Trophoblast cell (in vitro differentiated cells and primary cell): ENCODE measurements at regions not wholly inside any gene's neighbourhood (a gene's known extent, or its start where the extent isn't known, plus 50 kb on each side); places are given as distances from the start of the nearest gene placed in this dataset.

ENCODE experiments used
- DNase-seq, 2 donors: peaks; one replicate each; pipeline ENCODE4 v3.0.0-alpha.2; 2016
- H2AFZ ChIP-seq: 2 replicates; pipeline ENCODE4 v1.6.1; 2013; ENCODE audit warnings: low read length, moderate library complexity, mild to moderate bottlenecking; ENCODE audit not compliant: insufficient read depth, poor library complexity
- H2AK5ac ChIP-seq: 2 replicates; pipeline ENCODE4 v1.6.1; 2013; ENCODE audit warnings: mild to moderate bottlenecking, low read length
- H2BK120ac ChIP-seq: 2 replicates; pipeline ENCODE4 v1.6.1; 2013; ENCODE audit warnings: low read length, mild to moderate bottlenecking, moderate library complexity; ENCODE audit not compliant: insufficient read depth, poor library complexity
- H2BK12ac ChIP-seq: 2 replicates; pipeline ENCODE4 v1.6.1; 2013; ENCODE audit warnings: mild to moderate bottlenecking, low read length, moderate library complexity
- H2BK5ac ChIP-seq: 2 replicates; pipeline ENCODE4 v1.6.1; 2013; ENCODE audit warnings: low read length, low read depth, moderate library complexity, mild to moderate bottlenecking; ENCODE audit not compliant: poor library complexity
- H3K14ac ChIP-seq: 2 replicates; pipeline ENCODE4 v1.6.1; 2013; ENCODE audit warnings: mild to moderate bottlenecking, low read length
- H3K18ac ChIP-seq: 2 replicates; pipeline ENCODE4 v1.6.1; 2013; ENCODE audit warnings: mild to moderate bottlenecking, low read length
- H3K23ac ChIP-seq: 2 replicates; pipeline ENCODE4 v1.6.1; 2013; ENCODE audit warnings: low read length
- H3K27ac ChIP-seq: 2 replicates; pipeline ENCODE4 v1.5.1; 2013; ENCODE audit warnings: low read depth, mild to moderate bottlenecking, inconsistent platforms, low read length, moderate library complexity
- H3K27me3 ChIP-seq: 2 replicates; pipeline ENCODE4 v1.6.1; 2013; ENCODE audit warnings: inconsistent platforms, mild to moderate bottlenecking, low read length, moderate library complexity; ENCODE audit not compliant: insufficient read depth
- H3K36me3 ChIP-seq, 2 experiments: 1 replicate in 1 of 2; 2 replicates in 1 of 2; pipeline ENCODE4 v1.6.1; 2013; ENCODE audit warnings: low read length in 2 of 2, mild to moderate bottlenecking in 2 of 2, moderate library complexity in 1 of 2; ENCODE audit not compliant: insufficient read depth in 2 of 2, control insufficient read depth in 1 of 2
- H3K4ac ChIP-seq: 2 replicates; pipeline ENCODE4 v1.6.1; 2013; ENCODE audit warnings: low read depth, mild to moderate bottlenecking, low read length, moderate library complexity
- H3K4me1 ChIP-seq, 2 experiments: 1 replicate in 1 of 2; 2 replicates in 1 of 2; pipeline ENCODE4 v1.6.1; 2013; ENCODE audit warnings: low read length in 2 of 2, mild to moderate bottlenecking in 2 of 2, moderate library complexity in 1 of 2; ENCODE audit not compliant: insufficient read depth in 2 of 2, control insufficient read depth in 1 of 2
- H3K4me2 ChIP-seq: 2 replicates; pipeline ENCODE4 v1.6.1; 2013; ENCODE audit warnings: inconsistent platforms, mild to moderate bottlenecking, low read length, moderate library complexity
- H3K4me3 ChIP-seq: 2 replicates; pipeline ENCODE4 v1.5.1; 2013; ENCODE audit warnings: mild to moderate bottlenecking, low read depth, low read length, inconsistent platforms
- H3K79me1 ChIP-seq: one replicate; pipeline ENCODE4 v1.6.1; 2013; ENCODE audit warnings: low read length
- H3K79me2 ChIP-seq: 2 replicates; pipeline ENCODE4 v1.6.1; 2013; ENCODE audit warnings: low read length, mild to moderate bottlenecking; ENCODE audit not compliant: control insufficient read depth, insufficient read depth, poor library complexity
- H3K9ac ChIP-seq: 2 replicates; pipeline ENCODE4 v1.6.1; 2013; ENCODE audit warnings: mild to moderate bottlenecking, low read length
- H3K9me3 ChIP-seq: 2 replicates; pipeline ENCODE4 v1.6.1; 2013; ENCODE audit warnings: low read depth, mild to moderate bottlenecking, control low read depth, inconsistent platforms, low read length; ENCODE audit not compliant: insufficient read depth
- H4K12ac ChIP-seq: 2 replicates; pipeline ENCODE4 v1.6.1; 2013; ENCODE audit warnings: low read depth, mild to moderate bottlenecking, low read length, moderate library complexity
- H4K8ac ChIP-seq: 2 replicates; pipeline ENCODE4 v1.6.1; 2013; ENCODE audit warnings: low read depth, mild to moderate bottlenecking, low read length, moderate library complexity
- H4K91ac ChIP-seq: one replicate; pipeline ENCODE4 v1.6.1; 2013; ENCODE audit warnings: low read depth, mild to moderate bottlenecking, low read length, moderate library complexity
- WGBS: extraction: QIAGEN DNeasy Blood & Tissue Kit; methylation state at CpG from one replicate; pipeline ENCODE4 v1.1.7; 2013; ENCODE audit warnings: missing lambda C conversion rate; ENCODE audit not compliant: insufficient read length, insufficient coverage; ENCODE audit errors: extremely low coverage; 5-methylcytosine and 5-hydroxymethylcytosine counted together

- Histone ChIP-seq H3K27me3 (no peaks in the 10 kb centered on the region), H3K4me2 (no peak overlapping the region), H3K27ac (no peak overlapping the region), H3K4me1 (no peaks in the 10 kb centered on the region), H3K9me3 (no peaks in the 10 kb centered on the region), H3K23ac (no peak overlapping the region), H3K36me3 (no peaks in the 10 kb centered on the region), H3K18ac (no peak overlapping the region), H3K79me1 (no peaks in the 10 kb centered on the region), H3K79me2 (no peaks in the 10 kb centered on the region), H3K4me3 (no peak overlapping the region), H4K91ac (no peak overlapping the region), H3K4ac (no peak overlapping the region), H2BK12ac (no peak overlapping the region), H3K9ac (no peak overlapping the region), H2BK5ac (no peak overlapping the region), H2AFZ (no peak overlapping the region), H3K14ac (no peak overlapping the region), H4K8ac (no peak overlapping the region), H2BK120ac (no peak overlapping the region), H2AK5ac (no peak overlapping the region), H4K12ac (no peak overlapping the region)
- no CpG with 5 or more reads among the region's 3 CpGs for WGBS
- no peak for DNase-seq
Measured at GRCh38 chr13:82657471-82657870, 1224.8 kb downstream of the SLITRK1 start.

GRCh38 chr13:82654861-82655855, 1227.1 kb downstream of the SLITRK1 start:
- Histone ChIP-seq H2AK5ac (no peak overlapping the region), H2BK120ac (no peak overlapping the region), H3K4ac (no peak overlapping the region), H4K12ac (no peak overlapping the region), H3K36me3 (no peaks in the 10 kb centered on the region), H3K9ac (no peak overlapping the region), H3K18ac (no peak overlapping the region), H3K4me2 (no peak overlapping the region), H3K27me3 (no peaks in the 10 kb centered on the region), H3K79me2 (no peaks in the 10 kb centered on the region), H4K91ac (no peak overlapping the region), H3K14ac (no peak overlapping the region), H3K9me3 (no peaks in the 10 kb centered on the region), H2BK12ac (no peak overlapping the region), H2BK5ac (no peak overlapping the region), H3K4me3 (no peak overlapping the region), H2AFZ (no peak overlapping the region), H3K79me1 (no peaks in the 10 kb centered on the region), H3K4me1 (no peaks in the 10 kb centered on the region), H3K27ac (no peak overlapping the region), H4K8ac (no peak overlapping the region), H3K23ac (no peak overlapping the region)
- no CpG with 5 or more reads among the region's 16 CpGs for WGBS
- DNase-seq: no peak

GRCh38 chr13:82654143-82654542, 1228.1 kb downstream of the SLITRK1 start:
- Histone ChIP-seq H3K79me1 (no peaks in the 10 kb centered on the region), H4K8ac (no peak overlapping the region), H3K4me1 (no peaks in the 10 kb centered on the region), H3K36me3 (no peaks in the 10 kb centered on the region), H3K4me2 (no peak overlapping the region), H2AFZ (no peak overlapping the region), H3K4ac (no peak overlapping the region), H3K79me2 (no peaks in the 10 kb centered on the region), H2AK5ac (no peak overlapping the region), H3K9me3 (no peaks in the 10 kb centered on the region), H2BK5ac (no peak overlapping the region), H3K27me3 (no peaks in the 10 kb centered on the region), H3K4me3 (no peak overlapping the region), H3K18ac (no peak overlapping the region), H3K27ac (no peak overlapping the region), H2BK120ac (no peak overlapping the region), H3K23ac (no peak overlapping the region), H3K9ac (no peak overlapping the region), H2BK12ac (no peak overlapping the region), H3K14ac (no peak overlapping the region), H4K12ac (no peak overlapping the region), H4K91ac (no peak overlapping the region)
- no peak for DNase-seq
- no CpG with 5 or more reads among the region's 1 CpG for WGBS

GRCh38 chr13:82647540-82647939, 1234.7 kb downstream of the SLITRK1 start:
- Histone ChIP-seq H4K91ac (no peak overlapping the region), H3K4me3 (no peak overlapping the region), H3K9me3 (no peaks in the 10 kb centered on the region), H3K4me2 (no peak overlapping the region), H4K12ac (no peak overlapping the region), H3K23ac (no peak overlapping the region), H3K4ac (no peak overlapping the region), H3K9ac (no peak overlapping the region), H3K18ac (no peak overlapping the region), H3K14ac (no peak overlapping the region), H3K79me1 (no peaks in the 10 kb centered on the region), H3K79me2 (no peaks in the 10 kb centered on the region), H4K8ac (no peak overlapping the region), H3K27me3 (no peaks in the 10 kb centered on the region), H2BK5ac (no peak overlapping the region), H2BK120ac (no peak overlapping the region), H2AK5ac (no peak overlapping the region), H3K36me3 (no peaks in the 10 kb centered on the region), H3K27ac (no peak overlapping the region), H2AFZ (no peak overlapping the region), H2BK12ac (no peak overlapping the region), H3K4me1 (no peaks in the 10 kb centered on the region)
- no peak for DNase-seq
- WGBS: no CpG with 5 or more reads among the region's 1 CpG
